Liver (tissue), 8 donors: ENCODE measurements at regions not wholly inside any gene's neighbourhood (a gene's known extent, or its start where the extent isn't known, plus 50 kb on each side); places are given as distances from the start of the nearest gene placed in this dataset.

Experiments
- DNase-seq: peaks from one replicate; pipeline ENCODE4 v3.0.0-alpha.2; 2017; ENCODE audit warnings: low spot score
- H3K27ac ChIP-seq, 2 donors: one replicate each; pipeline ENCODE4 v1.7.0; 2013; ENCODE audit warnings: inconsistent platforms in 2 of 2, low read length in 2 of 2, control low read depth in 1 of 2, low read depth in 1 of 2, mild to moderate bottlenecking in 1 of 2
- H3K27me3 ChIP-seq, 4 donors: one replicate each; pipeline versions ENCODE4 v1.6.1 to v1.7.0; 2013; ENCODE audit warnings: low read length in 3 of 4, inconsistent platforms in 1 of 4, mild to moderate bottlenecking in 1 of 4, moderate library complexity in 1 of 4; ENCODE audit not compliant: control insufficient read depth in 4 of 4, insufficient read depth in 4 of 4
- H3K36me3 ChIP-seq, 4 donors: one replicate each; pipeline versions ENCODE4 v1.6.1 to v1.7.0; 2013; ENCODE audit warnings: low read length in 3 of 4, mild to moderate bottlenecking in 3 of 4, low read depth in 1 of 4, moderate library complexity in 1 of 4; ENCODE audit not compliant: control insufficient read depth in 4 of 4, insufficient read depth in 3 of 4
- H3K4me1 ChIP-seq, 4 donors: one replicate each; pipeline versions ENCODE4 v1.6.1 to v1.7.0; 2013; ENCODE audit warnings: low read length in 3 of 4, mild to moderate bottlenecking in 3 of 4, moderate library complexity in 1 of 4; ENCODE audit not compliant: control insufficient read depth in 4 of 4, insufficient read depth in 4 of 4
- H3K4me3 ChIP-seq, 3 donors: one replicate each; pipeline versions ENCODE4 v1.6.1 to v1.7.0; 2013; ENCODE audit warnings: low read length in 3 of 3, control low read depth in 1 of 3, low read depth in 1 of 3, mild to moderate bottlenecking in 1 of 3
- H3K9ac ChIP-seq, 2 donors: one replicate each; pipeline ENCODE4 v1.7.0; 2013; ENCODE audit warnings: low read length in 2 of 2, mild to moderate bottlenecking in 2 of 2, moderate library complexity in 2 of 2, control low read depth in 1 of 2, low read depth in 1 of 2
- H3K9me3 ChIP-seq, 4 donors: one replicate each; pipeline versions ENCODE4 v1.6.1 to v1.7.0; 2013; ENCODE audit warnings: low read length in 3 of 4; ENCODE audit not compliant: control insufficient read depth in 4 of 4
- ATF3 ChIP-seq: IDR thresholded peaks from 2 replicates; pipeline ENCODE4 v1.6.1; 2016; ENCODE audit warnings: antibody characterized with exemption
- CTCF ChIP-seq: fragments of 150-350 bp; IDR thresholded peaks from 2 replicates; pipeline ENCODE4 v1.5.1; 2017; ENCODE audit warnings: improper control_type of control experiment, low read depth, low read length; ENCODE audit not compliant: missing input control
- EGR1 ChIP-seq, 2 donors: IDR thresholded peaks; 2 replicates each; pipeline ENCODE4 v1.6.1; 2016 to 2018; ENCODE audit warnings: antibody characterized with exemption in 2 of 2, low read depth in 2 of 2
- FOXA1 ChIP-seq: IDR thresholded peaks from 2 replicates; pipeline ENCODE4 v1.6.1; 2016; ENCODE audit warnings: antibody characterized with exemption
- FOXA2 ChIP-seq: IDR thresholded peaks from 2 replicates; pipeline ENCODE4 v1.6.1; 2016; ENCODE audit warnings: antibody characterized with exemption
- GABPA ChIP-seq, 2 donors: IDR thresholded peaks in 1 of 2; conservative IDR thresholded peaks in 1 of 2; 2 replicates each; pipeline ENCODE4 v1.6.1; 2016; ENCODE audit warnings: antibody characterized with exemption in 2 of 2, mild to moderate bottlenecking in 1 of 2, moderate library complexity in 1 of 2
- HNF4A ChIP-seq, 2 donors: conservative IDR thresholded peaks; 2 replicates each; pipeline ENCODE4 v1.6.1; 2016; ENCODE audit warnings: antibody characterized with exemption in 2 of 2, mild to moderate bottlenecking in 2 of 2
- HNF4G ChIP-seq: IDR thresholded peaks from 2 replicates; pipeline ENCODE4 v1.6.1; 2016; ENCODE audit warnings: antibody characterized with exemption
- JUND ChIP-seq, 2 donors: IDR thresholded peaks; 2 replicates each; pipeline ENCODE4 v1.6.1; 2016; ENCODE audit warnings: antibody characterized with exemption in 2 of 2
- MAX ChIP-seq: IDR thresholded peaks from 2 replicates; pipeline ENCODE4 v1.6.1; 2016; ENCODE audit warnings: antibody characterized with exemption
- NR2F2 ChIP-seq: IDR thresholded peaks from 2 replicates; pipeline ENCODE4 v1.6.1; 2016; ENCODE audit warnings: antibody characterized with exemption
- RAD21 ChIP-seq, 2 donors: IDR thresholded peaks; 2 replicates each; pipeline ENCODE4 v1.6.1; 2016; ENCODE audit warnings: antibody characterized with exemption in 2 of 2, mild to moderate bottlenecking in 2 of 2
- REST ChIP-seq: IDR thresholded peaks from 2 replicates; pipeline ENCODE4 v1.6.1; 2016; ENCODE audit warnings: antibody characterized with exemption, mild to moderate bottlenecking
- RXRA ChIP-seq, 2 donors: IDR thresholded peaks; 2 replicates each; pipeline ENCODE4 v1.6.1; 2017 to 2018; ENCODE audit warnings: antibody characterized with exemption in 2 of 2, mild to moderate bottlenecking in 1 of 2
- SP1 ChIP-seq: IDR thresholded peaks from 2 replicates; pipeline ENCODE4 v1.6.1; 2018; ENCODE audit warnings: antibody characterized with exemption, mild to moderate bottlenecking
- TAF1 ChIP-seq: conservative IDR thresholded peaks from 2 replicates; pipeline ENCODE4 v1.6.1; 2016; ENCODE audit warnings: antibody characterized with exemption, mild to moderate bottlenecking
- YY1 ChIP-seq: IDR thresholded peaks from 2 replicates; pipeline ENCODE4 v1.6.1; 2016; ENCODE audit warnings: antibody characterized with exemption, mild to moderate bottlenecking
- ZBTB33 ChIP-seq: IDR thresholded peaks from 2 replicates; pipeline ENCODE4 v1.6.1; 2016; ENCODE audit warnings: antibody characterized with exemption
- WGBS: extraction: QIAGEN DNeasy Blood & Tissue Kit; methylation state at CpG from one replicate; pipeline ENCODE4 v1.1.7; 2013; 5-methylcytosine and 5-hydroxymethylcytosine counted together
- donor health status: healthy.
- donor health status: healthy.
- donor health status: healthy.
- donor health status: healthy.
- donor health status: healthy.

- no peak overlapping the region for H3K9ac ChIP-seq
- H3K4me1 ChIP-seq: peaks cover 0 to 4% (median 0%) of the 10 kb centered on the region in 4 donors
- H3K27ac ChIP-seq: no peak overlapping the region
- H3K9me3 ChIP-seq: no peaks in the 10 kb centered on the region
- H3K27me3 ChIP-seq: peaks cover 0 to 8% (median 0%) of the 10 kb centered on the region in 4 donors
- no peak for DNase-seq
- no peak overlapping the region for H3K4me3 ChIP-seq
- WGBS: 80% methylated on average over 3 of the region's 3 CpGs
- no peaks in the 10 kb centered on the region for H3K36me3 ChIP-seq
- TF ChIP-seq FOXA2: no peak
- no peak for TF ChIP-seq TAF1
- no peak for TF ChIP-seq MAX
- TF ChIP-seq EGR1 (IDR thresholded peaks at IDR 0.05; ENCODE audit: low read depth in 2 of 2): no peak
- TF ChIP-seq FOXA1: no peak
- no peak for TF ChIP-seq ATF3
- TF ChIP-seq REST: no peak
- no peak for TF ChIP-seq SP1
- no peak for TF ChIP-seq HNF4A (conservative IDR thresholded peaks at IDR 0.05)
- no peak for TF ChIP-seq HNF4G
- no peak for TF ChIP-seq JUND (IDR thresholded peaks at IDR 0.05)
- no peak for TF ChIP-seq NR2F2
- no peak for TF ChIP-seq RAD21 (IDR thresholded peaks at IDR 0.05)
- no peak for TF ChIP-seq GABPA (IDR thresholded peaks at IDR 0.05 in 1 of 2, conservative IDR thresholded peaks at IDR 0.05 in 1 of 2)
- TF ChIP-seq RXRA (IDR thresholded peaks at IDR 0.05): no peak
- TF ChIP-seq YY1: no peak
- no peak for TF ChIP-seq CTCF
- no peak for TF ChIP-seq ZBTB33
These were observed 291.3 kb upstream of the ADAMTSL1 start for GRCh38 chr9:18182636-18183035.
